NCI-H146 treated with DMSO at 0.1 percent for 48 hours (cell line): ENCODE measurements at regions not wholly inside any gene's neighbourhood (a gene's known extent, or its start where the extent isn't known, plus 50 kb on each side); places are given as distances from the start of the nearest gene placed in this dataset.
"Not testable (repeated sequence)": the region's sequence is repeated elsewhere in the genome, so short reads cannot be mapped to it uniquely, and the experiment has no call there.

Experiments
- DNase-seq: peaks from one replicate; lab custom pipeline; 2025; ENCODE audit not compliant: unreplicated experiment; lab: John Stamatoyannopoulos, UW

GRCh38 chr14:22390824-22391461 is 198.1 kb downstream of the DAD1 start:
- DNase-seq, result no peak

- no peak for DNase-seq
These were observed 198.8 kb downstream of the DAD1 start for GRCh38 chr14:22390195-22390594.

DNA sequence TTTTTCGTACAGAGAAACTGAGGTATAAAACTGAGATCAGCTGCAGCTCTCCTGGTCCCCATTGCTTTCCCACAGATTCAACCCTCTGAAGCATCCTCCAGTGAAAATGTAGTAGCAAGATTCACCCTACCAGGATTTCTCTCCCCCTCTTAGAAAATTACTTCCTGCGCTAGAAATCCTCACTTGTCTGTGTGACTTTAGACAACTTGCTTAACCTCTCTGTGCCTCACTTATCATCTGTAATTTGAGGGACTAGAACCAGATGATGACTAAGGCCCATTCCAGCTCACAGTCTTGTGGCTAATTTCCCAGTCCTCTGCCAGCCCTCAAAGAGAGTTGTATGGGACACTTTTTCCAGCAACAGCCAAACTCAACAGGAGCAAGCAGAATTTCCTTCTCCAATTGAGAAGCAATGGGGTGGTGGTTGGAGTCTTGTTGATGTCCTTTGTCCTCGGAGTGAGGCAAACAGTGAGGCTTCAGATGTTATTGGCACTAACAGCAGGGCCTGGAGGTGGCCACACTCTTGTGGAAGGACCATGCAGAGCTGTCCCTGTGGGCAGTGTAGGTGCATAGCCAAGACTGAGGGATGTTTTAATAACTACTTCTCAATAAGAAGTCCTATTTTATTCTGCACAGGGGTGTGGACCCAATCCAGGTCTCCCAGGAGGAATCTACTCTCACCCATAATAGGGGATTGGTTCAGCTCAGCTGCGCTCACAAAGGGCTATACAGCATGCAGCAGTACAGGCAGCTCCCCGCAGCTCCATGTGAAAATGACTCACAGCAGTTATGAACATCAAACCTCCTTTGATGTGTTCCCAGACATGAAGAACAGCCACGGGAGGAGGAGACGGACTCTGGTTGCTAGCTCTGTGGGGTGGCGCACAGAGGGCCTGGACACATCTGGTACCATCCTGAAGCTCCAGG is 200.1 kb downstream of the DAD1 start:
- no peak for DNase-seq

GRCh38 chr14:22387776-22388241 is 201.2 kb downstream of the DAD1 start:
- DNase-seq, result no peak

DNA sequence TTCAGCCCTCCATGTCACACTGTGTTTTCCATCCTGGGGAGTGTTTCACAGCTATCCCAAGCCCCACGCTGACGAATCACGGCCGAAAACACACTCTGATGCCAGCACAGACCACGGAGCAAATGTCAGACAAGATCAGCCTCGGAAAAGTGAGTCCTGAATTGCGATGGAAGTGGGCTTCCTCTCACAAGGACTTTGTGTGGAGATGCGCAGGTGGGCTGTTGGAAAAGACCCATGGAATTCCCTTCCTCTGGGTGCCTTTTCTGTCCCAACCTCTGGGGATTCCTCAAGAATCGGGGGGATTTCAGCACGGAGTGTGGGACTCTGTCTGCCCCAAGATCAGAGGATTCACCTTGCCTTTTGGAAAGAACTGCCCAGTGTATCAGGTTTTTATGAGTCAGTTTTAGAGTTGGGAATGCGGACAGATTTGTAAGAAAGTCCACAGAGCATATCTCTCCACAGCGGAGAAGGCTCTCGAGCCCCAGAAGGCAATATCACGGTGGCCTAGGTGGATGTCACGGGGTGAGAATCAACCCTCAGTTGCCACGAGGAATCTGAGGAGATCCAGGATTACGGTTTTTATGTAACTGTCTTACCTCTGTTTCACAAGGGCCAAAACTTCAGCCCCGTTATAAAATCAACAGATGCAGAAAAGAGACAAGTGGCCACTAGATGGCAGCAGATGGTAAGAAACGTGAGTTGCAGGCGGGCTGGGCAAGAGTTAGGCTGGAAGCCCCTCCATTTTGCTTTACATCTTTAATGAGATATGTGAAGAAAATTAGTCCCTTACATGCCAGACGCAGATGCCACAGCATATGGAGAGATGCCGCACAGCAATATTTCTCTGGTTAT is 201.9 kb downstream of the DAD1 start:
- no peak for DNase-seq

GRCh38 chr14:22384974-22385526 is 204.0 kb downstream of the DAD1 start:
- no peak for DNase-seq

DNA sequence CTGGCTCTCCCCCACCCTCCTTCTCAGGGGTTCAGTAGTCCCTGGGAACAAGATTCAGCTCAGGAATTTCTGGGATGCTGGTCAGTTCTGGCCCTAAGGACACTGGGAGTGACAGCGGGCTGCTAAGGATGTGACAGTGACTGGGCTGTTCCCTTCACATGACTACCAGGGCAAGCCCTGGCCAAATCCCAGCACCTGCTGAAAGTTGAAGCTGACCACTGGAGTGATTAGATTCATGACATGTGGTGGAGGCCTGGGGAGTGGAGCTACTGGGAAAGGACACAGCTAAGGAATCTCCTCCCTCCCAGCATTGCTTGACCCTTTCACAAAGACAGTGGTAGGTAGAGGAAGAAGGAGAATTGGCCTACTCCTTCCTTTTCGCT is 204.9 kb downstream of the DAD1 start:
- DNase-seq, result no peak

GRCh38 chr14:22383515-22384166 is 205.4 kb downstream of the DAD1 start:
- DNase-seq, result no peak

DNA sequence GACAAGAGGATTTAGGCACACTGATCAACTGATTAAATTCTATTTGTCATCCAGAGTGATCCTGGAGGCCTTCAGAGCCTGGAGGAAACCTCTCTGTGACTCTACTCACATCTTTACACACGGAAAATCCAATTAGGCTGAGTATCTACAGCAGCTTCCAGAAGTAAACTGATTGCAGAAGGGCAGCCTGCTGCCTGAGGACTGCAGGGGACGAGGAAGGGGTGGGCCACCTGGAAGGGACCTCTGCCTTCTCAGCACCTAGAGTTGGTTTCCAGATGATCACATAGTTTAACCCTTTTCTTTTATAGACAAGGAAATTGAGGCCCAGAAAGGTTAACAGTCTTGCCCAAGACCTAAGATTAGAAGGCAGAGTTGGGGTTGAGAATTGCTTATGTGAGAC is 206.1 kb downstream of the DAD1 start:
- no peak for DNase-seq

DNA sequence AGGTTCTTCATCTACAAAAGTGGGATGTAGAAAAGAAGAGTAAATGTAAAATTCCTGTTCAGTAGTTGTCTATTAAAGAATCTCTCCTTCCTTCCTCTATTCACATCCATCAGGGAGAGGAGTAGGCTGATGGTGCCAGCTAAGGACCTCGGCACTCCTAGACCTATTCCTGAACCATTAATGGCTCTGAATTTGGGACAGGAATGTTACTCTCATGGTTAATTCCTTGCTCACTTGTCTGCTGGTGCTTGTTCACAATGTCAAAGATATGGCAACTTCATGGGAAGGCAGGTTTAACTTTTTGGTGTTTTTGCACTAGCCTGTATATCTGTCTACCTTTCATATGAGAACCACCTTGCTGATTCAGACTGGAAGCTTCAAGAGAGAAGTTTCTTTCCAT is 206.6 kb downstream of the DAD1 start:
- DNase-seq, result no peak

DNA sequence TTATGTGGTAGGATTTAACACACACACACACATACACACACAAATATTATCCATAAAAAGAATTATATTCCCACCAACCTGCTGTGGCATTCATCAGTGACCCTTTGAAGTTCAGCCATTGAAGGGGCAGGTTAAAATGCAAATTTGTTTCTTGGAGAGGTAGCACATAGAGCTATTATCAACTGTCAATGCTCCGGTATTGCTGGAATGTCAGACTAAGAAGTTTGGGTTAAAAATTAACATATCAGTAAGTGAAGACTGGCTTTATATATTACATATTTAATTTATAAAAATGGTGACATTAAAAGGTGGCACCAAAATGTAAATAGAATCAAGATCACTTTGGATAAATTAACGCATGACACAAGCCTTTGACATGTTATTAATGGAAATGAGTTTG is 207.3 kb downstream of the DAD1 start:
- no peak for DNase-seq

GRCh38 chr14:22381408-22381760 is 207.6 kb downstream of the DAD1 start:
- DNase-seq, result no peak

- no peak for DNase-seq
These were observed 208.2 kb downstream of the DAD1 start for GRCh38 chr14:22380571-22381407.

DNA sequence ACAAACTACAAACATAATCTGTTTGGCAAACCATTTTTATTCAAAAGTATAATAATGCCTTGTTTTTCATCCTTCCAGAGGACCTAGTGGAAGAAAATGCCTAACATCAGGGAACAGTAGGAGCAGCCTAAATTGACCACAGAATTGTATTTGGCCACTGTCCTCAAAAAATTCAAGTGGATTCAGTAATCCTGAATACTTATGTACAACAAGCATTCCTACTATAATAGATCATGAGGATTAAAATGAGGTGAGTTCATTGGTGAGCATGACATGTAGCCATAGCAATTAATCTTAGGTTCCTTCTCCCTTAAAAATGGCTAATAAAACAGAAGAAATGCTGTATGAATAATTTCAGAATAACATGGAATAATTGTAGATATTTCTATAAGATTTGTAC is 209.3 kb downstream of the DAD1 start:
- no peak for DNase-seq

- DNase-seq, result no peak
These were observed 210.8 kb downstream of the DAD1 start for GRCh38 chr14:22378181-22378580.

- DNase-seq, result no peak
These were observed 213.6 kb downstream of the DAD1 start for GRCh38 chr14:22375321-22375930.

- no peak for DNase-seq
These were observed 218.8 kb downstream of the DAD1 start for GRCh38 chr14:22370084-22370847.

DNA sequence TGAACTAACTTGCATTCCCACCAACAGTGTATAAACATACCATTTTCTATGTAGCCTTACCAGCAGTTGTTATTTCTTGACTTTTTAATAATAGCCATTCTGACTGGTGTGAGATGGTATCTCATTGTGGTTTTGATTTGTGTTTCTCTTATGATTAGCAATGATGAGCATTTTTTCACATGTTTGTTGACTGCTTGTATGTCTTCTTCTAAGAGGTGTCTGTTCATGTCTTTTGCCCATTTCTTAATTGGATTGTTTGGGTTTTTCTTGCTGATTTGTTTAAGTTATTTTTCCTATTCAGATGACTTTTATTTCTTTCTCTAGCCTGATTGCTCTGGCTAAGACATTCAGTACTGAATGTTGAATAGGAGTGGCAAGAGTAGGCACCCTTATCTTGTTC is 230.3 kb downstream of the DAD1 start:
- DNase-seq, result no peak

DNA sequence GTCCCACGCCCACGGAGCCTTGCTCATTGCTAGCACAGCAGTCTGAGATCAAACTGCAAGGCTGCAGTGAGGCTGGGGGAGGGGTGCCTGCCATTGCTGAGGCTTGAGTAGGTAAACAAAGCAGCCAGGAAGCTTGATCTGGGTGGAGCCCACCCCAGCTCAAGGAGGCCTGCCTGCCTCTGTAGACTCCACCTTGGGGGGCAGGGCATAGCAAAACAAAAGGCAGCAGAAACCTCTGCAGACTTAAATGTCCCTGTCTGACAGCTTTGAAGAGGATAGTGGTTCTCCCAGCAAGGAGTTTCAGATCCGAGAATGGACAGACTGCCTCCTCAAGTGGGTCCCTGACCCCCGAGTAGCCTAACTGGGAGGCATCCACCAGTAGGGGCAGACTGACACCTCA is 239.7 kb downstream of the DAD1 start:
- not testable (repeated sequence) for DNase-seq
